8988T (cell line): ENCODE measurements at regions not wholly inside any gene's neighbourhood (a gene's known extent, or its start where the extent isn't known, plus 50 kb on each side); places are given as distances from the start of the nearest gene placed in this dataset.
"Not testable (repeated sequence)": the region's sequence is repeated elsewhere in the genome, so short reads cannot be mapped to it uniquely, and the experiment has no call there.

Source experiments
- DNase-seq: peaks from one replicate; pipeline ENCODE4 v3.0.0; 2011

DNA sequence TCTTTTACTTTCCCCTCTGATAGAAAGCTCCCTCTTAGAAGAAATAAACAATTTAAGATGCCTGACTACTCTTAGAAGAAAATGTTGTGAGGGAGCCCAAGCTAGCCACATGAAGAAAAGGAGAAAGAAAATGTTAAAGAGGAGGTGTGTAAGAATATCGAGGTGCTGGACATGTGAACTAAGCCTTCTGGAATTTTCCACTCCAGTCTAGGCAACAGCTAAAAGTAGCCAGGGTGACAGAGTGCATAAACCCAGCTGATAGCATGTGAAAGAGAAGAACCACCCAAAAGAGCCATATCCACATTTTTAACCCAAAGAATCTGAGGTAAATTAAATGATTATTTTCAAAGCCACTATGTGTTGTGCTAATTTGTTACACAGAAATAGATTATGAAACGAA, 1690.6 kb upstream of the LRRTM3 start:
- no peak for DNase-seq

GRCh38 chr10:65235846-65236245, 1690.0 kb upstream of the LRRTM3 start:
- no peak for DNase-seq

DNA sequence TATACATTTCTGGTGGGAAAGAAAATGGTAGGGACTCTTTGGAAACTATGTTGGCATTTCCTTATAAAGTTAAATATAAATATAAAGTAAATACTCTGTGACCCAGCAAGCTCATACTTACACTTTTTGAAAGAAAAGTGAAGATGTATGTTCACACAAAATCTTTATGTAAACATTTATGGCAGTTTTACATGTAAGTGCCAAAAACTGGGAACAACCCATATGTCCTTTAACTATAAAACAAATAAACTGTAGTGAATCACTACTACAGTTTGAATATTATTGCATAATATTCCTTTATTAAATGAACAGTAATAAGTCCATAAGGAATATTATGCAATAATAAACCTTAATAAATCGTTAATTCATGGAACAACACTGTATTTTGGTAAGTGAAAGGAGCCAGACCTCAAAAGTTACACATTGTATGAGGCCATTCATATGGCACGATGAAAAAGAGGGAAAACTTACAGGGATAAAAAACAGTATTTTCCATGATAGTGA, 1660.3 kb upstream of the LRRTM3 start:
- DNase-seq = no peak

DNA sequence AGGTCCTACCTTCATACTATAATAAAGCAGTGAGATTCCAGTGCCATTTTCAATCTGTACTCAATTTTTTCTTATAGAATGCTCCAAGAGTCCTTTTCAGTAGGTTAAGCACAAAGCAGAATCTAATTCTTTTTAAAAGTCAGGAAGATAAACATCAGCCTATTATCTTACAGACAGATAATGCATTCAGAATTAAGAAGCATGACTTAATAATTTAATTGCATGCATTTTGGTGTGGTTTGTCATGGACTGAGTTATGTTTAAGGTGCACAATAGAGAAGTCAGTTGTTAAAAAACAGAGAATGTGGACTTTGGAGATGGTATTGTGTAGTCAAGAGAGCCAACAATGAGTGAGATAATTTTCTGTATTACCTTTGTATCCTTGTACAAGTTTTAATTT, 1656.3 kb upstream of the LRRTM3 start:
- DNase-seq = not testable (repeated sequence)

- no peak for DNase-seq
Measured at GRCh38 chr10:65270969-65271368, 1654.9 kb upstream of the LRRTM3 start.

- no peak for DNase-seq
Measured at GRCh38 chr10:65273115-65273514, 1652.7 kb upstream of the LRRTM3 start.

DNA sequence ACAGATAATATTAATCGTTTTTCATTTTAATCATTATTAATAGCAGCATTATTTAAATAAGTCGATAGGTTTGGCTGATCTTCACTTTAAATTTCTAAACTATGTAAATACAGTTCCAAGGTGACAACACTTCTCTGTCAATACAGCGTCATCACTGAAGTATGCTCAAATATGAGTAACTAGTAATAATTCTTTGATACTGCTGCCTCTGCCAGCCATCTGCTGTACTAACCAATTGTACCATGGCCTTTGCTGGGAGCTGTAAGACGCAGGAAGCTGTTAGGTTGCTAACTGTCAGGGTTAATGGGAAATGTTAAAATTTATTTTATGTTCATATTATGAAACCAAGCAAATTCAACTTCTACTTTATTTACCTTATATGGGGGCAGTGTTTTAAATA, 1650.5 kb upstream of the LRRTM3 start:
- DNase-seq = no peak

GRCh38 chr10:65284495-65285041, 1641.3 kb upstream of the LRRTM3 start:
- DNase-seq = no peak

- DNase-seq = not testable (repeated sequence)
Measured at GRCh38 chr10:65285726-65286125, 1640.1 kb upstream of the LRRTM3 start.

DNA sequence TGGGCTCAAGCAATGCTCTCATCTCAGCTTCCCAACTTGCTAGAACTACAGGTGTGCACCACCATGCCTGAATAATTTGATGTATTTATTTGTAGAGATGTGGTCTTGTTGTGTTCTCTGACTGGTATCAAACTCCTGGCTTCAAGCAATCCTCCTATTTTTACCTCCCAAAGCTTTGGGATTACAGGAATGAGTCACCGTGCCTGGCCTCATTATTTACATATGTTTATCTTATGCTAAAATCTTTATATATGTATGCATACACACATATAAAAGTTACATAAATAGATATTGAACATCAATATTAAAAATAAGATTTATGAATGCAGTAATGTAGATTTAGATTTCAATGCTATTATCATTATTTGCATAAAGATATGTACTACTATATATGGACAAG, 1634.5 kb upstream of the LRRTM3 start:
- DNase-seq = no peak

GRCh38 chr10:65292551-65292950, 1633.3 kb upstream of the LRRTM3 start:
- no peak for DNase-seq

- DNase-seq = no peak
Measured at GRCh38 chr10:65294329-65294728, 1631.5 kb upstream of the LRRTM3 start.

DNA sequence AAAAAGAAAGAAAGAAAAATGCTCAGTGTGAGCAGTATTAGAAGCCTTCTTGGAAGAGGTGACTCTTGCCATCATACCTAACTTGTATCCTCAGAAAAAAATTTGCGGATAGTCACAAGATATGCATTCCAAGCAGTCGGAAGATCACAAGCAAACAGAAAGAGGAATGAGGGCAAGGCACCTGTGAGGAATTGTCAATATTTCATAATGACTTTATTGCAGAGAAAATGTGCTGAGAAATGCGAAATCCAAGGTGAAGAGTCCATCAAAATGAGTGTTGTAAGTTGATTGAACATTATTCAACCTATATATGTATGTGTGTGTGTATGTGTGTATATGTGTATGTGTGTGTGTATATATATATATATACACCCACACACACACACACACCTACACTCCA, 1624.7 kb upstream of the LRRTM3 start:
- DNase-seq = no peak

- no peak for DNase-seq
Measured at GRCh38 chr10:65306201-65306600, 1619.6 kb upstream of the LRRTM3 start.

- DNase-seq = no peak
Measured at GRCh38 chr10:65312876-65313275, 1613.0 kb upstream of the LRRTM3 start.

DNA sequence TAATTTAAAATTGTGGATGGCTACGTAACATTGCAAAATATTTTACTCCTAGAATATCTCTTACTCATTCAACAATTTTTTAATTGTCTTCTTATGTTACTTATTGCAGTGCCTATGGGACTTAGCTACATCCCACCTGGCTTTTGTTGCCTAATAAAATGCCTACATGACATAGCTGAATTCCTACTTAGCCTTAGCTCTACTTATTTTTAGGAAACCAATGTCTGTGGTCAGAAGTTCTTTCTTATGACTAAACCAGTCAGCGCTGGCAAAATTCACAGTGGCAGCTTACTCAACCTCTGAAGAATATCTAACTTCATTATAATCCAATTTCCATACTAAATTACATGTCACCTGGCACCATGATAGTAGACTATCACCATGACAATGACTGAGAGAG, 1612.4 kb upstream of the LRRTM3 start:
- no peak for DNase-seq

DNA sequence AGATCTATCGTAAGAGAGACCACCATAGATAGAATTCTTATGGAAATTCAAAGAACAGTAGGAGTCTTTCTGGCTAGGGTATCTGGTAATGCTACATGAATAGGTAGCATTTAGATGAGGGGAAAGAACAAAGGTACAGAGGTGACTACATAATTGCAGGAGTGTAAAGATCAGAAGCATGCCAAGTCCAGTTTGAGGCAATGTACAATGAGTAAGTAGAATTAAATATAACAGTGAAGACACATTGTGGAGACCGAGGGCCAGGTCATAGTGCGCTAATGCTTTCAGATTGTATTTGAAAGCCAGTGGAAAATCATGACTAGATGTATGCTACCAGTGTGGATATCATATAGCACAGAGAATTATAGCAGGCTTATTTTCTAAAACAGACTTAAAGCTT, 1611.6 kb upstream of the LRRTM3 start:
- DNase-seq = no peak

- no peak for DNase-seq
Measured at GRCh38 chr10:65319493-65319892, 1606.3 kb upstream of the LRRTM3 start.

DNA sequence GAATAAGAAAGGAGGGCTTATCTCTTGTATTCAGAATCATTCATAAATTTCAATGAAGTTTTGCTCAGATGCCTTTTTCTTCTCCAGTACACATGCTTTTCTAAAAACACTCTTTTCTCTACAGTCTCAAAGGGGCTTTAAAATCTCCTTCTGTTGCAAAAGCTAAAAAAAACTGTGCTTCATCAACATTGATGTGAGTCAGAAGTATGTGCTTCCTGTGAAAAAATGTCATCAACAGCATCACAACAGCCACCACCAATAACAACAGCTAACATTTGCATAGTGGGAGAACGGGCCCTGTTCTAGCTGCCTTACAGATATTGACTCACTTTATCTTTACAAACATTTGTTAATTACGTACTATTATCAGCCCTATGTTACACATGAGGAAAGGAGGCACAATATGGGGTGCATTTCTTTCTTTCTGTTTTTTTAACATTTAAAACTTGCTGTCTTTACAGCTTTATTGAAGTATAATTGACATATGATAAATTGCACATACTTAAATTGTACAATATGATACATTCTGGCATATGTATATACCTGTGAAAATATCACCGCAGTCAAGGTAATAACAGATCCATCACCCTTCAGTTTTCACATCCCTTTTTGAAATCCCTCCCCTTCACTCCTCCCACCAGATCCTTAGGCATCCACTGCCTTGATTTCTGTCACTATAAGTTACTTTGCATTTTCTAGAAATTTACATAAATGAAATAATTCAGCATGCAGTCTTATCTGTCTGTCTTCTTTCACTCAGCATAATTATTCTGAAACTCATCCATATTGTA, 1605.4 kb upstream of the LRRTM3 start:
- DNase-seq = no peak

GRCh38 chr10:65323802-65324201, 1602.0 kb upstream of the LRRTM3 start:
- no peak for DNase-seq

DNA sequence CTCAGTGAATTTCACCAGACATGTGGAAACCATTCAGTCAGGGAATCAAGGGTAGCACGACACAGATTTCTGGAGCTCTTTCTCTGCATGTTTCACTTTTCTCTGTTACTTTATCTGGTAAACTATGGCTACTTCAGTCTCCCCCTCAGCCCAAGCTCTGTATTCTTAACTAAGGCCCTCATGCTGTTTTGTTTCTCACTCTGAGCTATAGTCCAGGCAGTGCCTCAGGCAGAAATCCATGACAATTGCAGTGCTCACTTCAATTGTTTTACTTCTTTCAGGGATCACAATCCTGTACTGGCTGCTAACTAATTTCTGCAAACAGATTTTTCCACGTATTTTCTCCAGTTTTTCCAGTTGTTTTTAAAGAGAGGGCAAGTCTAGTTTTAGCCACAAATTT, 1599.9 kb upstream of the LRRTM3 start:
- DNase-seq = no peak

- DNase-seq = no peak
Measured at GRCh38 chr10:65328486-65328885, 1597.3 kb upstream of the LRRTM3 start.

- DNase-seq = no peak
Measured at GRCh38 chr10:65335311-65335710, 1590.5 kb upstream of the LRRTM3 start.

DNA sequence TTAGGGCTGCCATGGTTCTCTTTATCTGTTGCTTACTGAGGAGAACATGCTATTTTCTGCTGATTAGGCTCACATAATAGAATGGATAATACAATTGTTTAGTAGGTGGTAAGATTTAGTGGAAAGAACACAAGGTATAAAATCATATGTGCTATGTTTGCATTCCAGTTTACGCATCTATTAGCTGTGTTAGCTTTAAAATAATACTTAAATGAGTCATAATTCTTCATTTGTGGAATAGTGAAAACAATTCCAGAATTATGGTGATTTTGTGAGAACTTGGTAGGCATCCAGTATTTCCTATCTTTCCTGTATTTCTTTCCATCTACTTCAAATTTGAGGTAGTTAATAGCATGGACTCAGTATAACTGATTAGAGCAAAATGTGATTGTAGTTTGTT, 1585.5 kb upstream of the LRRTM3 start:
- no peak for DNase-seq
